ENCODE measurements at regions not wholly inside any gene's neighbourhood (a gene's known extent, or its start where the extent isn't known, plus 50 kb on each side); places are given as distances from the start of the nearest gene placed in this dataset.
"Not testable (repeated sequence)": the region's sequence is repeated elsewhere in the genome, so short reads cannot be mapped to it uniquely, and the experiment has no call there.

DNA sequence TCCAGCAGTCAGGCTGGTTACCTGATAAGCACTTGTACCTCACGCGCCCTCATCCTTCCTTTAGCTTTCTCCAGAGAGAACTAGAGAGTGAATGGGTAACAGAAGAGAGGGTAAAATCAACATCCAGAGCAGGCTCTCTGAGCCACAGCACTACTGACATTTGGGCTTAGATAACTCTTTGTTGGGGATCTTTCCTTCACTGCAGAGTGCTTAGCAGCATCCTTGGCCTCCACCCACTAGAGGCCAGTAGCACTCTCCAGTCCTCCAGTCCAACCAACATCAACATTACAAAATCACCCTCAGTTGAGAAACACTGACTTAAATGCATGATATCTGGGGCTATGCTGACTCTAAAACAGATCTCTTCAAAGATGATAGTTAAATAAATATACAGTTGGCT lies 220.7 kb downstream of the TACR3 start:
- no peak for DNase-seq

DNA sequence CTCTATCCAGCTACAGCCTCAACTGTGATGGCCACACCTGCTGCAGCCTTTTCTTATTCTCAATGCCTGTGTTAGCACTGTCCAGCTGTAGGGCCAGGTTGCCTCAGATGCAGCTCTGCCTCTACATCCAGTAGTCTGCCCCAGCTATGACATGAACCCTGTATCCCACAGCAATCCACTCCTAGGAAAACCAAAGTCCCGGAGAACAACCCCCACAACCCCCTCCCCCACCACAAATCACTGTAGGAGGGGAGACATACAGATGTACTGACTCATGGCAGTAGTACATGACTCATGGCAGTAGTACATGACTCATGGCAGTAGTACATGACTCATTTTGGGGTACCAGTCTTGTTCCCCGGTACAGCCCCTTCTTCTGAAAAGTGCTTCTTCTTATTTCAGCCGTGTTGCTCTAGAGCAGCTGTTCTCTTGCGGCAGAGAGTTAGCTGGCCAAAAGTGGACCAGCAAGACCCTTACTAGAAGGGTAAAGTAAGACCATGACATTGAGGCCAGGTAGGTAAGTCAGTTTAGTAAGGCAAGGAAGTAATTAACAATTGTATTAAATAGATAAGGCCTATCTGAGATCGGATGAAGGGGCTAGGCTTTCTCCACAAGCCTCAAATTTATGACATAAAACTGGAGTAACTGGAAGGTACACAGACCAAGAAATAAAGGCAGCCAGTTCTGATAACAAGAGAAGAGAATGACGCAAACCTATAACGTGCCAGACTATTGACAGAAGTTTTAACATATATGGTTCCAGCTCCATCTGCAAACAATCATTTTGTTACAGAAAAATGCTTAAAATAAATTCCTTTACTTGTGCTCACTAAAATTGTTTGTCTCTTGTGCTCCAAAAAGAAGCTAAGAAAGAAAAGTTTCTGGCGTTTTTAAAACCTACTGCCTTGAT lies 221.4 kb downstream of the TACR3 start:
- DNase-seq = peak; percentile 6

- no peak for DNase-seq
These were observed 222.1 kb downstream of the TACR3 start for GRCh38 chr4:103497692-103498091.

GRCh38 chr4:103496800-103497199 lies 223.0 kb downstream of the TACR3 start:
- no peak for DNase-seq

DNA sequence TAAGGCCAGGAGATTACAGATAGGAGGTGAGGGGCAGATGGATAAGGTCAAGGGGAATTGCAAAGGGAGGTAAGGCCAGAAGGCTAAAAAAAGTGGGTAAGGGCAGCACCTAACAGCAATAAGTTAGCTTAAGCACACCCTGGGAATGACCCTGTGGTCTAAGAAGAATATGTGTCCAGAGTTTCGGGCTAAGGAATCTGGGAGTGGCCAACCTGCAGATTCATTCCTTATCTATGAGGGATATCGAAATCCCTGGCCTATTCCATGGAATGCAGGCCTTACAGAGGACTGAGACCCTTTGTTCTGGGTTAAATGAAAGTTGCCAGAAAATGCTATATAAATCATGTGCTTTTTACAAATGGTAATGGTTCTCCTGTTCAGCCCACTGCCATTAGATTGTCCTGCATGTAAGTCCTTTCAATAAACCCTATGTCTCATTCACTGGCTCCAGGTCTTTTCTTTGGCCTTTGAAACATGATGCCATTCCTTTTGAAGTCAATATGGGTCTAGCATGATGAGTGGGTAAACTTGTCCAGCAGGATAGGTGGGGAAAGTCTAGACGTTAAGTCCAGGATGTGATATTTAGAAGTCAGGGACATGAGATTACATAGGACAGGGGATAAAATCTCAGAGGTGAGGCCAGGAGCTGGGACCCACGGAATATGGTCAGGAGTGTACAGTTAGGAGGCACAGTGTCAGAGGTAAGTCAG lies 226.2 kb downstream of the TACR3 start:
- no peak for DNase-seq

- DNase-seq = not testable (repeated sequence)
These were observed 234.5 kb downstream of the TACR3 start for GRCh38 chr4:103485296-103485695.

- no peak for DNase-seq
These were observed 235.3 kb downstream of the TACR3 start for GRCh38 chr4:103484521-103484920.

DNA sequence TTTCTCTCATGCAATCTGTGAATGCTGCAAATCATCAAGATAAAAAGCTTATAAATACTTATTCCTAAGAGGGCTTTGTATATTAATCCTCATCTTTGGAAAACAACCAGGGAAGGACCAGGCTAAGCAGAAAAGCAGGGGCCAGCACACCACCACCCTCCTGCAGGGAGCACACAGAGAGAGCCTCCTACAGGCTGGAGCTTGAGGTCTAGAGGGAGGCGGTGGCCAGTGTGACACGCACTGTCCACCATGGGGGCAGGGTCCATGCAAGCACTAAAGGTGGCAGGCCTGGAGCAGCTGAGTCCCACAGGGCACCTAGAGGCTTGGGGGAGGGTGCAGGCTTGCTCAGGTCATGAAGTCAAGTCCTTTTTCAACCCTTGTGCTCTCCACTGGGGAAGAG lies 236.9 kb downstream of the TACR3 start:
- DNase-seq = no peak

DNA sequence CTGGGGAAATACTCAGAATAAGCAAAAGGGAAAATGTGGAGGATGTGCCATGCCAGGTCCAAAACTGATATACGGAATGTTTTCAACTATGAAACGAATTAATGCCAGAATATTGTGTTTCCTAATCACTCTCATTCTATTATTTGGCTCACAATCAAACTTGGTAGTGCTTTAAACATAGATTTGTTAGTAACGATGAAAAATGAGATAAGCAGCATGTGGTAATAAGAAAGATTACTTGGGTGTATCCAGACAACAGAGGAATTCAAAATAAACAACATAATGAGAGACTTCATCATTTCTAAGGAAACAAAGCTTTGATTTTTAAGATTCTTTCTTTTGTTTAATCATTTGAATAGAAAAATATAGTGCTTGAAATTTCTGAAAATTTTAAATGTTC lies 237.3 kb downstream of the TACR3 start:
- DNase-seq = no peak

GRCh38 chr4:103478734-103479133 lies 241.1 kb downstream of the TACR3 start:
- DNase-seq = no peak

GRCh38 chr4:103478210-103478609 lies 241.6 kb downstream of the TACR3 start:
- DNase-seq = no peak

- no peak for DNase-seq
These were observed 259.4 kb upstream of the CENPE start for GRCh38 chr4:103457566-103457965.

DNA sequence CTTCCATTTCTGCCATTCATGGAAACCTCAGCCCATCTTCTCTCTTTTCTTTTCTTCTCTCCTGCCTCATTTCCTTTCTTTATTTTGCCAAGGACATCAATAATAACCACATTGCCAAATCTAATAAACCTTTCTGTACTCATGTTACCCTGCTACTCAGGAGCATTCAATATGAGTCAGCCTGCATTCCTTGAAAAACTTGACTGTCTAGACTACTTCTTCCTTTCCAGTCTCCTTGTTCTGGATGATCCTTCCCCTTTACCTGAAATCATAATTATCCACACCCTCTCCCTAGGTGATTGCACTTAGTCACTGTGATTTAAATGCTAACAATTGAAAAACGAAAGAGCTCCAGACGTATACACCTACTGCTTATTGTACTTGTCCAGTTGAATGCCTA lies 253.2 kb upstream of the CENPE start:
- no peak for DNase-seq

DNA sequence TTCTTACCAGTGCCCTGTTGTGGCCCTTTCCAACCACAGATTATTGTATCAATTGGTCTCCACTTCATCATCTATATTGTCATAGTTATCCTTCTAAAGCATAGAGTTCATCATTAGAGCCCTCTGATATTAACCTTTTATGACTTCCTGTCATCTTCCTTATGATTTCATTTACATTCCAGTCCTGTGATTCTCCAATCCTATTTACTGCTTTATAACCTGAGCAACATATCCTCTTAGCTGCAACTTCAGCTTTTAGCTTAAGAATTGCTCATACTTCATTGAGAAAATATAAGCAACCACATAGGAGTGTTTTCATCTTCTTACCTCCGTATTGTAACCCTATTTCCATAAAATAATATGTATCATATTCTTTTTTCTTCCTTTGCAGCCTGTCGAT lies 252.6 kb upstream of the CENPE start:
- no peak for DNase-seq

- no peak for DNase-seq
These were observed 251.3 kb upstream of the CENPE start for GRCh38 chr4:103449296-103450023.

GRCh38 chr4:103445377-103445776 lies 247.2 kb upstream of the CENPE start:
- DNase-seq = no peak

- DNase-seq = no peak
These were observed 245.2 kb upstream of the CENPE start for GRCh38 chr4:103443324-103443723.

GRCh38 chr4:103429283-103429682 lies 231.1 kb upstream of the CENPE start:
- DNase-seq = no peak

DNA sequence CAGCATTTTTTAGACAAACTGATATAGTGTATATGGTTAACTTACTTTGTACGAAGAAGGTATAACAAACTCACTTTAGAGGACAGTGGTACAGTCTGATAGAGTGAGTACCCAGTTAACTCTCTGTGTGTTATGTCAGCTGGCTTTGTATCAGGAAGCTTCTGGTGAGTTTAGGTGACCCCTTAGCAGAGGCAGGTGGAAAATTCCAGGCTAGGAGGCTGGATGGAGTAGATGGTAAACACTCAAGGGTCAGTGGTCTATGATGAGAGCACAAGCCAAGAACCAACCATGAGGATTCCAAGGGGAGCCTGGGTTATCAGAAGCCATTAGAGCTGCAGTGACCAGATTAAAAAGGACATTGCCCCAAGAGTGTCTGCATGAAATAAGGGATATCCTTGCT lies 227.3 kb upstream of the CENPE start:
- no peak for DNase-seq

GRCh38 chr4:103424853-103425252 lies 226.7 kb upstream of the CENPE start:
- no peak for DNase-seq

GRCh38 chr4:103423261-103423660 lies 225.1 kb upstream of the CENPE start:
- DNase-seq = no peak

GRCh38 chr4:103422467-103423219 lies 224.5 kb upstream of the CENPE start:
- DNase-seq = no peak

DNA sequence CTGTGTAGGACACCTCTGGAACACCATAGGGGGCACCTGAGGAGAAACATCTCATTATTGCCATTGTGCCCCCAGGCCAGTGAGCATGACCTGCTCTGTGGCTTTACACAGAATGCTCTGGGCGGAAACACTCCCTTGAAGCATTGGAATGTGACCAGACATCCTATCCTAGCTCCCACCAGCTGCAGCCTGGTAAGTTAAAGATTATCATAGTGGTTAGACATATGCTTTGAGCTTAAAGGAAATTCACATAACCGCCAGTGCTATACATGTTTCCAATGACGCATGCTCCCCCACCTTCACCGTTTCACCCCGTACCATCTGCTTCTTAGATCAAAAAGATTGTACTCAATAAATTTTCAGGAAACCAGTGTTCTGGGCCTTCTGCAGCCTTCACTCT lies 217.7 kb upstream of the CENPE start:
- DNase-seq = no peak

All from activated naive CD4-positive, alpha-beta T cell treated with Interleukin-2 at 50 U/mL for 16 hours (primary cell).